IMR-90 (cell line): ENCODE measurements at regions not wholly inside any gene's neighbourhood (a gene's known extent, or its start where the extent isn't known, plus 50 kb on each side); places are given as distances from the start of the nearest gene placed in this dataset.

Source experiments
- ATAC-seq: fragments of 200-7000 bp; cut with Tn5 transposase; 2 replicates; pipeline ENCODE4 v1.9.1; 2020; ENCODE audit warnings: low read depth, mild to moderate bottlenecking, moderate library complexity
- BruUV-seq: library from RNA; stranded (reverse); fragments of 400-500 nt; replicated peaks from 2 replicates; lab custom pipeline; 2021; lab: Mats Ljungman, UMichigan
- CTCF ChIA-PET: fragments of 300-600 bp; formaldehyde crosslinking; extraction: SDS; loops from one replicate; lab custom pipeline; 2021; ENCODE audit warnings: antibody characterized with exemption; lab: Yijun Ruan, JAX
- POLR2A ChIA-PET: fragments of 300-600 bp; sonication (Branson Sonifier 250); formaldehyde crosslinking; loops from one replicate; lab custom pipeline; 2022; ENCODE audit warnings: antibody characterized with exemption; ENCODE audit not compliant: unreplicated experiment; lab: Charles Lee
- DNase-seq: peaks from one replicate; pipeline ENCODE4 v3.0.0; 2013
- H2AFZ ChIP-seq: replicated peaks from 2 replicates; pipeline ENCODE3; 2013; ENCODE audit warnings: low read length, mild to moderate bottlenecking; ENCODE audit not compliant: poor library complexity
- H2AK5ac ChIP-seq: 2 replicates; pipeline ENCODE4 v1.6.1; 2013; ENCODE audit warnings: low read depth, low read length, inconsistent platforms
- H2AK9ac ChIP-seq: replicated peaks from 2 replicates; pipeline ENCODE3; 2013; ENCODE audit warnings: mild to moderate bottlenecking, low read depth, low read length, moderate library complexity; ENCODE audit not compliant: poor library complexity
- H2BK120ac ChIP-seq: 2 replicates; pipeline ENCODE4 v1.6.1; 2013; ENCODE audit warnings: low read depth, low read length, inconsistent platforms
- H2BK15ac ChIP-seq: 3 replicates; pipeline ENCODE4 v1.6.1; 2013; ENCODE audit warnings: low read depth, low read length, inconsistent platforms
- H2BK20ac ChIP-seq: 2 replicates; pipeline ENCODE4 v1.6.1; 2013; ENCODE audit warnings: low read depth, mild to moderate bottlenecking, inconsistent platforms, low read length, moderate library complexity
- H2BK5ac ChIP-seq: 2 replicates; pipeline ENCODE4 v1.6.1; 2013; ENCODE audit warnings: mild to moderate bottlenecking, low read depth, low read length, inconsistent platforms; ENCODE audit not compliant: poor library complexity, severe bottlenecking
- H3K14ac ChIP-seq: replicated peaks from 2 replicates; pipeline ENCODE4 v1.6.1; 2013; ENCODE audit warnings: low read depth, low read length, inconsistent platforms
- H3K18ac ChIP-seq: 2 replicates; pipeline ENCODE4 v1.6.1; 2013; ENCODE audit warnings: low read depth, low read length, control low read depth
- H3K23ac ChIP-seq: 2 replicates; pipeline ENCODE4 v1.6.1; 2013; ENCODE audit warnings: low read depth, low read length, inconsistent platforms
- H3K27ac ChIP-seq: 2 replicates; pipeline ENCODE4 v1.5.1; 2013; ENCODE audit warnings: mild to moderate bottlenecking, control low read depth, low read length; ENCODE audit not compliant: insufficient read depth
- H3K27me3 ChIP-seq: 2 replicates; pipeline ENCODE4 v1.6.1; 2013; ENCODE audit warnings: low read length; ENCODE audit not compliant: control insufficient read depth, insufficient read depth
- H3K36me3 ChIP-seq: 2 replicates; pipeline ENCODE4 v1.6.1; 2013; ENCODE audit warnings: low read length, mixed read lengths; ENCODE audit not compliant: control insufficient read depth, insufficient read depth
- H3K4ac ChIP-seq: 2 replicates; pipeline ENCODE4 v1.6.1; 2013; ENCODE audit warnings: low read depth, low read length, inconsistent platforms
- H3K4me1 ChIP-seq: 2 replicates; pipeline ENCODE4 v1.6.1; 2013; ENCODE audit warnings: low read length, mixed read lengths; ENCODE audit not compliant: control insufficient read depth, insufficient read depth
- H3K4me2 ChIP-seq: 2 replicates; pipeline ENCODE4 v1.6.1; 2013; ENCODE audit warnings: low read depth, mild to moderate bottlenecking, control low read depth, low read length, moderate library complexity
- H3K4me3 ChIP-seq: 2 replicates; pipeline ENCODE4 v1.5.1; 2013; ENCODE audit warnings: low read depth, mild to moderate bottlenecking, control low read depth, low read length, moderate library complexity; ENCODE audit not compliant: insufficient read depth
- H3K56ac ChIP-seq: 2 replicates; pipeline ENCODE4 v1.6.1; 2013; ENCODE audit warnings: low read length, inconsistent platforms; ENCODE audit not compliant: insufficient read depth; ENCODE audit errors: extremely low read depth
- H3K79me1 ChIP-seq, 2 experiments: 2 replicates each; pipeline ENCODE4 v1.6.1; 2013; ENCODE audit warnings: low read length in 2 of 2, inconsistent platforms in 1 of 2, low read depth in 1 of 2
- H3K9ac ChIP-seq: 2 replicates; pipeline ENCODE4 v1.6.1; 2013; ENCODE audit warnings: low read depth, low read length, control low read depth
- H3K9me1 ChIP-seq: 2 replicates; pipeline ENCODE4 v1.6.1; 2013; ENCODE audit warnings: low read length, inconsistent platforms; ENCODE audit not compliant: insufficient read depth
- H3K9me3 ChIP-seq: 2 replicates; pipeline ENCODE4 v1.6.1; 2013; ENCODE audit warnings: low read length; ENCODE audit not compliant: control insufficient read depth, insufficient read depth
- H4K20me1 ChIP-seq: 2 replicates; pipeline ENCODE4 v1.6.1; 2013; ENCODE audit warnings: low read length, inconsistent platforms; ENCODE audit not compliant: insufficient read depth
- H4K5ac ChIP-seq: 2 replicates; pipeline ENCODE4 v1.6.1; 2013; ENCODE audit warnings: mild to moderate bottlenecking, low read depth, low read length, control low read depth
- H4K8ac ChIP-seq, 2 experiments: 2 replicates each; pipeline ENCODE4 v1.6.1; 2013; ENCODE audit warnings: low read depth in 2 of 2, low read length in 2 of 2, control low read depth in 1 of 2, inconsistent platforms in 1 of 2
- H4K91ac ChIP-seq: 2 replicates; pipeline ENCODE4 v1.6.1; 2013; ENCODE audit warnings: low read depth, low read length, inconsistent platforms; ENCODE audit not compliant: insufficient read depth
- BHLHE40 ChIP-seq: fragments of 150-350 bp; IDR thresholded peaks from 2 replicates; pipeline ENCODE4 v1.6.1; 2016; ENCODE audit warnings: mild to moderate bottlenecking, low read depth, low read length
- CHD1 ChIP-seq: IDR thresholded peaks from 2 replicates; pipeline ENCODE4 v1.6.1; 2012; ENCODE audit warnings: low read depth, low read length, improper control_type of control experiment
- MAFK ChIP-seq: IDR thresholded peaks from 2 replicates; pipeline ENCODE4 v1.6.1; 2012; ENCODE audit warnings: low read depth, low read length, improper control_type of control experiment
- RFX5 ChIP-seq: IDR thresholded peaks from 2 replicates; pipeline ENCODE4 v1.8.0; 2012; ENCODE audit warnings: low read depth, mild to moderate bottlenecking, low read length, moderate library complexity
- WGBS, 2 experiments: methylation state at CpG; one replicate each; pipeline versions ENCODE4 v1.1.5 to v1.1.7; 2013; ENCODE audit warnings: missing lambda C conversion rate in 2 of 2; ENCODE audit not compliant: insufficient read length in 1 of 2; ENCODE audit errors: extremely low coverage in 2 of 2; 5-methylcytosine and 5-hydroxymethylcytosine counted together
- dilution Hi-C: fragments of 300-500 bp; cut with HindIII; formaldehyde crosslinking; loops from one replicate; pipeline ENCODE4 v1.14.3; 2018; ENCODE audit warnings: low sequenced_read_pairs; ENCODE audit not compliant: unreplicated experiment
- in situ Hi-C: fragments of 300-500 bp; cut with MboI; formaldehyde crosslinking; loops from 3 replicates; pipeline ENCODE4 v1.14.3; 2019; ENCODE audit warnings: low sequenced_read_pairs, inconsistent platforms, mixed read lengths
- intact Hi-C: fragments of 100-400 bp; cut with micrococcal nuclease; formaldehyde crosslinking; loops from 2 replicates; pipeline ENCODE4 v1.10.0; 2022
- TF ChIP-seq, protein P1 (sequence below): fragments of 150-350 bp; IDR thresholded peaks from 2 replicates; pipeline ENCODE4 v1.6.1; 2016; ENCODE audit warnings: low read depth, mild to moderate bottlenecking, low read length, moderate library complexity, borderline replicate concordance

DNA sequence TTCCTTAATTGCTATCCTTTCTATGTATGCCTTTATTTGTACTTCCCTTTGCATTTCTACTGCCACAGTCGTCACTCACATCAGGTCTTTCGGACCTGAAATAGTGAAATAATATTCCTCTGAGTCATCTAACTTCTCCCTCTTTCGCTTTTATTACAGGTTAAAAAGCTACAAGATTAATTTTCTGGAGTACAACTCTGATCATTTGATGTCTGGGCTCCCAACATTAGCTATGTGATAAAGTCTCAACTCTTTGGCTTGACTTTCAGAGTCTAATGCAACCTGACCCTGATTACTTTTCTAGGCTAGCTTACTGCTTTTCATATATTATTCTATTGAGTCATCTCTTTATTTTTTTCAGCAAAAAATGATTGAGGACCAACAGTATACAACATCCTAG is 638.8 kb upstream of the WWC1 start:
- no TSS peak for BruUV-seq

More for the DNA sequence above, 638.8 kb upstream of the WWC1 start:
- Histone ChIP-seq H4K20me1 (no peaks in the 10 kb centered on the region), H3K4me1 (peaks cover 5% of the 10 kb centered on the region), H2BK5ac (peak overlapping the region; percentile 44), H3K56ac (no peak overlapping the region), H4K91ac (no peak overlapping the region), H3K9me3 (no peaks in the 10 kb centered on the region), H3K4ac (no peak overlapping the region), H2AK5ac (no peak overlapping the region), H3K4me2 (peak overlapping the region; percentile 67; the same call in 1 of the 2 replicates), H3K79me1 (no peaks in the 10 kb centered on the region), H4K8ac (no peak overlapping the region), H2BK15ac (no peak overlapping the region), H3K18ac (peak overlapping the region; percentile 72; the same call in 1 of the 2 replicates), H3K9ac (no peak overlapping the region), H3K14ac (no peak overlapping the region), H2BK120ac (peak overlapping the region; percentile 13; the same call in 1 of the 2 replicates), H2AFZ (no peak overlapping the region), H4K5ac (no peak overlapping the region), H2AK9ac (no peak overlapping the region), H3K27me3 (no peaks in the 10 kb centered on the region), H3K23ac (no peak overlapping the region), H3K9me1 (no peaks in the 10 kb centered on the region), H3K36me3 (no peaks in the 10 kb centered on the region), H2BK20ac (peak overlapping the region; percentile 5; the same call in 1 of the 2 replicates), H3K27ac (no peak overlapping the region), H3K4me3 (no peak overlapping the region)
- intact Hi-C loops (no loop called here), dilution Hi-C loops (no loop called here), in situ Hi-C loops (no loop called here)
- peak; percentile 42 for DNase-seq
- POLR2A ChIA-PET: interaction anchor here (0.6 kb wide), 1 partner anchor 11 kb away, joined by 6 read pairs; no protein-coding TSS in a partner anchor
- WGBS, 2 experiments: no CpG with 5 or more reads among the region's 3 CpGs
- CTCF ChIA-PET: interaction anchor here (0.6 to 1.2 kb wide), 3 partner anchors 9 to 629 kb away, joined by 3 to 4 read pairs (median 3); no protein-coding TSS in a partner anchor
- TF ChIP-seq, protein P1, sequence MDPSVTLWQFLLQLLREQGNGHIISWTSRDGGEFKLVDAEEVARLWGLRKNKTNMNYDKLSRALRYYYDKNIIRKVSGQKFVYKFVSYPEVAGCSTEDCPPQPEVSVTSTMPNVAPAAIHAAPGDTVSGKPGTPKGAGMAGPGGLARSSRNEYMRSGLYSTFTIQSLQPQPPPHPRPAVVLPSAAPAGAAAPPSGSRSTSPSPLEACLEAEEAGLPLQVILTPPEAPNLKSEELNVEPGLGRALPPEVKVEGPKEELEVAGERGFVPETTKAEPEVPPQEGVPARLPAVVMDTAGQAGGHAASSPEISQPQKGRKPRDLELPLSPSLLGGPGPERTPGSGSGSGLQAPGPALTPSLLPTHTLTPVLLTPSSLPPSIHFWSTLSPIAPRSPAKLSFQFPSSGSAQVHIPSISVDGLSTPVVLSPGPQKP: no peak
- TF ChIP-seq BHLHE40 (no peak), MAFK (no peak), CHD1 (no peak), RFX5 (no peak)
- peak; percentile 76 for ATAC-seq
